GM12878 (cell line): ENCODE measurements at regions not wholly inside any gene's neighbourhood (a gene's known extent, or its start where the extent isn't known, plus 50 kb on each side); places are given as distances from the start of the nearest gene placed in this dataset.

ENCODE experiments used
- ATAC-seq: fragments of 200-7000 bp; cut with Tn5 transposase; 3 replicates; pipeline ENCODE4 v1.9.1; 2020; ENCODE audit warnings: mild to moderate bottlenecking, moderate library complexity
- BruUV-seq: library from RNA; stranded (reverse); fragments of 400-500 nt; replicated peaks from 2 replicates; lab custom pipeline; 2021; lab: Mats Ljungman, UMichigan
- CTCF ChIA-PET: fragments of 300-600 bp; sonication (Branson Sonifier 250); formaldehyde crosslinking; extraction: SDS; loops from one replicate; lab custom pipeline; 2021; ENCODE audit warnings: inconsistent platforms; lab: Yijun Ruan, JAX
- POLR2A ChIA-PET: fragments of 350-600 bp; formaldehyde crosslinking; extraction: SDS; loops from one replicate; lab custom pipeline; 2021; ENCODE audit warnings: inconsistent platforms; lab: Charles Lee
- RAD21 ChIA-PET: fragments of 300-600 bp; sonication (Branson Sonifier 250); formaldehyde crosslinking; loops from one replicate; lab custom pipeline; 2023; ENCODE audit warnings: antibody characterized with exemption; ENCODE audit not compliant: unreplicated experiment; lab: Charles Lee
- SMC1A ChIA-PET: fragments of 300-600 bp; sonication (Branson Sonifier 250); formaldehyde crosslinking; loops from one replicate; lab custom pipeline; 2023; ENCODE audit not compliant: unreplicated experiment, uncharacterized antibody; lab: Charles Lee
- DNase-seq: peaks from one replicate; pipeline ENCODE4 v3.0.0-alpha.2; 2011; ENCODE audit warnings: low read depth, low spot score
- FAIRE-seq: peaks from 3 replicates; lab custom pipeline; 2011; peaks lifted over from hg19 to GRCh38; lab: Jason Lieb, UNC
- H2AFZ ChIP-seq: 2 replicates; pipeline ENCODE4 v1.6.0; 2011; ENCODE audit warnings: low read depth, low read length, control low read depth; ENCODE audit not compliant: control insufficient read depth
- H3K27ac ChIP-seq: 2 replicates; pipeline ENCODE4 v1.5.1; 2011; ENCODE audit warnings: control low read depth; ENCODE audit not compliant: control insufficient read depth, insufficient read depth
- H3K27me3 ChIP-seq, 2 experiments: replicated peaks in 1 of 2; 2 replicates each; pipeline versions ENCODE4 v1.6.0 to v1.6.1; 2011; ENCODE audit warnings: low read length in 1 of 2; ENCODE audit not compliant: control insufficient read depth in 2 of 2, insufficient read depth in 2 of 2
- H3K36me3 ChIP-seq, 2 experiments: 2 replicates each; pipeline ENCODE4 v1.5.1; 2011; ENCODE audit warnings: low read length in 1 of 2; ENCODE audit not compliant: control insufficient read depth in 2 of 2, insufficient read depth in 2 of 2
- H3K4me1 ChIP-seq: 2 replicates; pipeline ENCODE4 v1.6.1; 2011; ENCODE audit warnings: mild to moderate bottlenecking, low read length, moderate library complexity, mixed read lengths; ENCODE audit not compliant: control insufficient read depth, insufficient read depth
- H3K4me2 ChIP-seq: 2 replicates; pipeline ENCODE4 v1.6.0; 2011; ENCODE audit warnings: control low read depth; ENCODE audit not compliant: control insufficient read depth, insufficient read depth
- H3K4me3 ChIP-seq: fragments of 200-600 bp; sonication (generic); 2 replicates; pipeline ENCODE4 v1.5.1; 2016
- H3K79me2 ChIP-seq: 2 replicates; pipeline ENCODE4 v1.6.0; 2011; ENCODE audit warnings: low read length; ENCODE audit not compliant: control insufficient read depth, insufficient read depth
- H3K9ac ChIP-seq: 2 replicates; pipeline ENCODE4 v1.8.0; 2011; ENCODE audit warnings: low read length, control low read depth, mixed read lengths; ENCODE audit not compliant: control insufficient read depth, insufficient read depth
- H3K9me3 ChIP-seq: replicated peaks from 3 replicates; pipeline ENCODE4 v1.5.1; 2011; ENCODE audit warnings: mild to moderate bottlenecking, low read length; ENCODE audit not compliant: control insufficient read depth, insufficient read depth
- H4K20me1 ChIP-seq: 2 replicates; pipeline ENCODE4 v1.6.0; 2011; ENCODE audit not compliant: control insufficient read depth, insufficient read depth
- FOS ChIP-seq: IDR thresholded peaks from 3 replicates; pipeline ENCODE4 v1.6.1; 2011; ENCODE audit warnings: borderline replicate concordance; ENCODE audit not compliant: insufficient read length; ENCODE audit errors: extremely low read depth
- GABPA ChIP-seq: IDR thresholded peaks from 2 replicates; pipeline ENCODE4 v1.6.1; 2014; ENCODE audit warnings: antibody characterized with exemption, low read depth, mild to moderate bottlenecking, inconsistent platforms
- JUND ChIP-seq: IDR thresholded peaks from 2 replicates; pipeline ENCODE4 v1.6.1; 2012; ENCODE audit warnings: low read depth, mild to moderate bottlenecking, low read length, improper control_type of control experiment, moderate library complexity
- NFYA ChIP-seq: IDR thresholded peaks from 2 replicates; pipeline ENCODE4 v1.6.1; 2011; ENCODE audit warnings: low read depth, mild to moderate bottlenecking, low read length, improper control_type of control experiment, borderline replicate concordance
- WGBS: methylation state at CpG from one replicate; pipeline ENCODE4 v1.1.6; 2016; ENCODE audit warnings: low lambda C conversion rate; ENCODE audit not compliant: insufficient replicate concordance, insufficient coverage; ENCODE audit errors: missing lambda C conversion rate; 5-methylcytosine and 5-hydroxymethylcytosine counted together
- in situ Hi-C: fragments of 300-500 bp; cut with MboI; formaldehyde crosslinking; loops from 9 replicates; pipeline ENCODE4 v1.14.3; 2018; ENCODE audit warnings: mixed read lengths
- intact Hi-C: fragments of 100-400 bp; cut with micrococcal nuclease; formaldehyde crosslinking; loops from one replicate; pipeline ENCODE4 v1.14.2; 2022; ENCODE audit not compliant: unreplicated experiment
- TF ChIP-seq, protein P1 (sequence below): fragments of 450-650 bp; IDR thresholded peaks from 2 replicates; pipeline ENCODE4 v1.6.1; 2018; ENCODE audit warnings: borderline replicate concordance, mild to moderate bottlenecking; ENCODE audit not compliant: partially characterized antibody

DNA sequence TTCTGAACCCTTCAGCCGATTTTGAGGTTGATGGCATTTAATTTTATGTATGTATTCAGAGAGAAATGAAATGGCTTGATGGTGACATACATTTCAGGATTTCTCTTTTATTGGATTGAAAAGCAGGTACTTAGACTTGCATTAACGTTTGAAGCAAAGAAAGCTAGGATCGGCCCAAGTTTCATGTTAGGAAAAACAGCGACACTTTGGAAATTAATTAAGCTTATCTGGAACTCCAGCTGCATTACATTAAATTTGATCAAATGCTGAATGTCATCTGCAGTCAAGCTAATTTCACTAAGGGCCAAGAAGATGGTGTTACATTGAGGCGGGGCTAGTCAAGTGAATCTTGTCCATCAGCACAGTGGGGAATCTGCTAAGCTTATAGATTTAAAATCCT, 441.8 kb downstream of the IRS1 start:
- SMC1A ChIA-PET: interaction anchor here (0.6 to 0.9 kb wide), 2 partner anchors 17 to 1962 kb away, joined by 3 read pairs; no protein-coding TSS in a partner anchor
- Histone ChIP-seq H4K20me1 (no peaks in the 10 kb centered on the region), H3K9ac (no peak overlapping the region), H3K27ac (no peak overlapping the region), H3K79me2 (no peaks in the 10 kb centered on the region), H3K4me2 (no peak overlapping the region), H3K36me3 (no peaks in the 10 kb centered on the region), H3K27me3 (no peaks in the 10 kb centered on the region; a peak in 1 of 4 replicates), H2AFZ (no peak overlapping the region), H3K4me1 (no peaks in the 10 kb centered on the region), H3K4me3 (no peak overlapping the region), H3K9me3 (no peaks in the 10 kb centered on the region)
- TF ChIP-seq NFYA (no peak), JUND (no peak)
- intact Hi-C loops (no loop called here), in situ Hi-C loops (no loop called here)
- FAIRE-seq: no peak
- 41% methylated on average over 5 of the region's 5 CpGs for WGBS
- BruUV-seq: no TSS peak
- DNase-seq: no peak
- ATAC-seq: no peak
- RAD21 ChIA-PET: no interaction called here
- CTCF ChIA-PET: no interaction called here
- POLR2A ChIA-PET: no interaction called here

DNA sequence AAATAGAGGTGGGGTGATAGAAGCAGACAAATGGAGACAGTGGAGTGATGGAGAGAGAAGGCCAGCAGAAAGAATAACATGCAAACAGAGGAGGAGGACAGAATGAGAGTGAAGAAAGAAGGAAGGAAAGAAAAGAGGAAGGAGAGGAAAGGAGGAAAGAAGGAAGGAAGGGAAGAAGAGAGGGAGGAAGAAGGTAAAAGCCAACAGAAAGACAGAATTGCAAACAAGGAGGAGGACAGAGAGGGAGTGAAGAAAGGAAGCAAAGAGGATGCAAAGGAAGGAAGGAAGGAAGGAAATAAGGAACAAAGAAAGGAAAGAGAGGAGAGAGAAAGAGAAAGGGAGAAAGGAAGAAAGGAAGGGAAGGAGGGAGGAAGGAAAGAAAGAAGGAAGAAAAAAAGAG, 444.0 kb downstream of the IRS1 start:
- TF ChIP-seq FOS: no peak
- TF ChIP-seq, protein P1, sequence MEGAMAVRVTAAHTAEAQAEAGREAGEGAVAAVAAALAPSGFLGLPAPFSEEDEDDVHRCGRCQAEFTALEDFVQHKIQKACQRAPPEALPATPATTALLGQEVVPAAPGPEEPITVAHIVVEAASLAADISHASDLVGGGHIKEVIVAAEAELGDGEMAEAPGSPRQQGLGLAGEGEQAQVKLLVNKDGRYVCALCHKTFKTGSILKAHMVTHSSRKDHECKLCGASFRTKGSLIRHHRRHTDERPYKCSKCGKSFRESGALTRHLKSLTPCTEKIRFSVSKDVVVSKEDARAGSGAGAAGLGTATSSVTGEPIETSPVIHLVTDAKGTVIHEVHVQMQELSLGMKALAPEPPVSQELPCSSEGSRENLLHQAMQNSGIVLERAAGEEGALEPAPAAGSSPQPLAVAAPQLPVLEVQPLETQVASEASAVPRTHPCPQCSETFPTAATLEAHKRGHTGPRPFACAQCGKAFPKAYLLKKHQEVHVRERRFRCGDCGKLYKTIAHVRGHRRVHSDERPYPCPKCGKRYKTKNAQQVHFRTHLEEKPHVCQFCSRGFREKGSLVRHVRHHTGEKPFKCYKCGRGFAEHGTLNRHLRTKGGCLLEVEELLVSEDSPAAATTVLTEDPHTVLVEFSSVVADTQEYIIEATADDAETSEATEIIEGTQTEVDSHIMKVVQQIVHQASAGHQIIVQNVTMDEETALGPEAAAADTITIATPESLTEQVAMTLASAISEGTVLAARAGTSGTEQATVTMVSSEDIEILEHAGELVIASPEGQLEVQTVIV: peak; percentile 35
- TF ChIP-seq GABPA: no peak
- Histone ChIP-seq H3K79me2 (no peaks in the 10 kb centered on the region), H4K20me1 (no peaks in the 10 kb centered on the region), H3K4me3 (no peak overlapping the region), H3K9ac (no peak overlapping the region), H3K36me3 (no peaks in the 10 kb centered on the region), H3K27me3 (no peaks in the 10 kb centered on the region; a peak in 1 of 4 replicates), H3K9me3 (no peaks in the 10 kb centered on the region), H3K4me1 (no peaks in the 10 kb centered on the region), H2AFZ (no peak overlapping the region), H3K27ac (no peak overlapping the region), H3K4me2 (no peak overlapping the region)
- ChIA-PET SMC1A (no interaction called here), POLR2A (no interaction called here), RAD21 (no interaction called here), CTCF (no interaction called here)
- DNase-seq: no peak
- in situ Hi-C loops (no loop called here), intact Hi-C loops (no loop called here)
- BruUV-seq: no TSS peak
- FAIRE-seq: no peak
- no peak for ATAC-seq
